ENCODE measurements at regions not wholly inside any gene's neighbourhood (a gene's known extent, or its start where the extent isn't known, plus 50 kb on each side); places are given as distances from the start of the nearest gene placed in this dataset.
A peak's percentile ranks its signal among the peaks of the same experiment; 100 is the strongest.

GRCh38 chr15:70569091-70569713 is 194.2 kb downstream of the UACA start:
- no peaks in the 10 kb centered on the region for H3K27me3 ChIP-seq
- H3K27ac ChIP-seq: no peak overlapping the region
- no CpG with 5 or more reads among the region's 4 CpGs for WGBS (ENCODE audit: insufficient coverage, low coverage, low lambda C conversion rate, missing lambda C conversion rate)
- peak; percentile 56 to 70 (median 62) for ATAC-seq
- no peaks in the 10 kb centered on the region for H3K4me1 ChIP-seq
- H3K4me3 ChIP-seq: no peak overlapping the region
- peak in 1 of 3 donors; percentile 38 for DNase-seq
- no peaks in the 10 kb centered on the region for H3K36me3 ChIP-seq
- intact Hi-C loops (cut with DNase I): no loop called here
- no peak for TF ChIP-seq POLR2A (IDR thresholded peaks at IDR 0.05)
- TF ChIP-seq CTCF (IDR thresholded peaks at IDR 0.05): peak; percentile 12 to 40 (median 36)
- H3K9me3 ChIP-seq: no peaks in the 10 kb centered on the region

GRCh38 chr15:70566989-70567388 is 196.4 kb downstream of the UACA start:
- 80% methylated on average over 10 of the region's 11 CpGs for WGBS (ENCODE audit: insufficient coverage, low coverage, low lambda C conversion rate, missing lambda C conversion rate)

GRCh38 chr15:70566047-70566835 is 197.1 kb downstream of the UACA start:
- peak in 2 of 4 donors; percentile 28 to 39 for ATAC-seq
- 29% methylated on average over 4 of the region's 14 CpGs for WGBS (ENCODE audit: insufficient coverage, low coverage, low lambda C conversion rate, missing lambda C conversion rate)
- Histone ChIP-seq H3K27me3 (no peaks in the 10 kb centered on the region), H3K4me3 (no peak overlapping the region), H3K9me3 (no peaks in the 10 kb centered on the region), H3K27ac (no peak overlapping the region), H3K4me1 (no peaks in the 10 kb centered on the region), H3K36me3 (no peaks in the 10 kb centered on the region)
- DNase-seq: peak in 1 of 3 donors; percentile 20
- TF ChIP-seq POLR2A (IDR thresholded peaks at IDR 0.05): no peak
- TF ChIP-seq CTCF (IDR thresholded peaks at IDR 0.05): no peak
- intact Hi-C loops (cut with DNase I): no loop called here

More at GRCh38 chr15:70566989-70567388, 196.4 kb downstream of the UACA start:
- no peak for TF ChIP-seq CTCF (IDR thresholded peaks at IDR 0.05)
- no peak for TF ChIP-seq POLR2A (IDR thresholded peaks at IDR 0.05)
- DNase-seq: peak in 1 of 3 donors; percentile 29
- Histone ChIP-seq H3K4me1 (no peaks in the 10 kb centered on the region), H3K4me3 (no peak overlapping the region), H3K27ac (no peak overlapping the region), H3K27me3 (no peaks in the 10 kb centered on the region), H3K36me3 (no peaks in the 10 kb centered on the region), H3K9me3 (no peaks in the 10 kb centered on the region)
- intact Hi-C loops (cut with DNase I): no loop called here
- no peak for ATAC-seq

GRCh38 chr15:70563561-70564095 is 199.7 kb downstream of the UACA start:
- TF ChIP-seq CTCF (IDR thresholded peaks at IDR 0.05): no peak
- TF ChIP-seq POLR2A (IDR thresholded peaks at IDR 0.05): no peak
- Histone ChIP-seq H3K27me3 (no peaks in the 10 kb centered on the region), H3K4me1 (no peaks in the 10 kb centered on the region), H3K36me3 (no peaks in the 10 kb centered on the region), H3K4me3 (no peak overlapping the region), H3K27ac (no peak overlapping the region), H3K9me3 (no peaks in the 10 kb centered on the region)
- ATAC-seq: no peak
- peak in 1 of 3 donors; percentile 35 for DNase-seq
- 89% methylated on average over 1 of the region's 6 CpGs for WGBS (ENCODE audit: insufficient coverage, low coverage, low lambda C conversion rate, missing lambda C conversion rate)
- intact Hi-C loops (cut with DNase I): no loop called here
